ENCODE measurements at regions not wholly inside any gene's neighbourhood (a gene's known extent, or its start where the extent isn't known, plus 50 kb on each side); places are given as distances from the start of the nearest gene placed in this dataset.
A peak's percentile ranks its signal among the peaks of the same experiment; 100 is the strongest.

- no peak overlapping the region for H3K4me2 ChIP-seq (ENCODE audit: insufficient read depth, low read length, poor library complexity, severe bottlenecking)
- no peaks in the 10 kb centered on the region for H3K27me3 ChIP-seq (ENCODE audit: control insufficient read depth in 3 of 3, insufficient read depth in 3 of 3, low read depth in 1 of 3, low read length in 3 of 3)
- H4K91ac ChIP-seq (ENCODE audit: low read depth, low read length, poor library complexity), result no peak overlapping the region
- no peak overlapping the region for H3K9ac ChIP-seq (ENCODE audit: low read depth, low read length, poor library complexity)
- no peak overlapping the region for H2BK120ac ChIP-seq (ENCODE audit: low read depth, low read length)
- no peak overlapping the region for H2BK12ac ChIP-seq (ENCODE audit: low read length)
- H2AK5ac ChIP-seq (ENCODE audit: low read depth, low read length), result no peak overlapping the region
- H3K36me3 ChIP-seq (replicated peaks in 1 of 2; ENCODE audit: control insufficient read depth in 2 of 2, insufficient read depth in 2 of 2, low read length in 2 of 2), result no peaks in the 10 kb centered on the region
- no peak overlapping the region for H2AFZ ChIP-seq (ENCODE audit: low read length)
- H3K4me1 ChIP-seq (ENCODE audit: control insufficient read depth in 2 of 2, insufficient read depth in 1 of 2, low read depth in 1 of 2, low read length in 2 of 2), result peaks cover 0 to 3% of the 10 kb centered on the region in 2 donors
- no peak overlapping the region for H3K14ac ChIP-seq (ENCODE audit: low read length)
- H3K79me1 ChIP-seq (ENCODE audit: low read depth, low read length), result no peaks in the 10 kb centered on the region
- no peak overlapping the region for H3K27ac ChIP-seq (replicated peaks; ENCODE audit: low read length)
- H2BK15ac ChIP-seq (ENCODE audit: low read length), result no peak overlapping the region
- no peak for DNase-seq (ENCODE audit: low spot score)
- no peak overlapping the region for H3K18ac ChIP-seq (ENCODE audit: low read length)
- no peak overlapping the region for H2BK5ac ChIP-seq (ENCODE audit: low read length)
- H4K8ac ChIP-seq (ENCODE audit: low read depth, low read length), result no peak overlapping the region
- 100% methylated on average over 1 of the region's 1 CpG; no CpG with 5 or more reads in 1 of the 2 donors for WGBS, 2 donors (ENCODE audit: extremely low coverage in 2 of 2, insufficient read length in 2 of 2, insufficient replicate concordance in 1 of 2)
- no peak overlapping the region for H3K4ac ChIP-seq (ENCODE audit: low read length)
- no peak overlapping the region for H3K4me3 ChIP-seq (ENCODE audit: low read length in 2 of 2)
- H3K9me3 ChIP-seq (replicated peaks in 1 of 2; ENCODE audit: control insufficient read depth in 2 of 2, insufficient read depth in 1 of 2, low read depth in 1 of 2, low read length in 2 of 2), result peaks cover 0 to 2% of the 10 kb centered on the region in 2 donors
- H3K23ac ChIP-seq (ENCODE audit: low read depth, low read length, poor library complexity), result no peak overlapping the region
Measured at GRCh38 chr13:104632736-104633135, 1566.5 kb upstream of the SLC10A2 start.

GRCh38 chr13:104625201-104625600 lies 1559.0 kb upstream of the SLC10A2 start:
- no peaks in the 10 kb centered on the region for H3K9me3 ChIP-seq (replicated peaks in 1 of 2; ENCODE audit: control insufficient read depth in 2 of 2, insufficient read depth in 1 of 2, low read depth in 1 of 2, low read length in 2 of 2)
- H3K27ac ChIP-seq (replicated peaks; ENCODE audit: low read length), result no peak overlapping the region
- WGBS, 2 donors (ENCODE audit: extremely low coverage in 2 of 2, insufficient read length in 2 of 2, insufficient replicate concordance in 1 of 2), result no CpG with 5 or more reads among the region's 7 CpGs
- H3K36me3 ChIP-seq (replicated peaks in 1 of 2; ENCODE audit: control insufficient read depth in 2 of 2, insufficient read depth in 2 of 2, low read length in 2 of 2), result no peaks in the 10 kb centered on the region
- H2AFZ ChIP-seq (ENCODE audit: low read length), result peak overlapping the region; percentile 8
- H4K8ac ChIP-seq (ENCODE audit: low read depth, low read length), result no peak overlapping the region
- H3K23ac ChIP-seq (ENCODE audit: low read depth, low read length, poor library complexity), result no peak overlapping the region
- H3K9ac ChIP-seq (ENCODE audit: low read depth, low read length, poor library complexity), result no peak overlapping the region
- no peak overlapping the region for H3K4me3 ChIP-seq (ENCODE audit: low read length in 2 of 2)
- no peaks in the 10 kb centered on the region for H3K79me1 ChIP-seq (ENCODE audit: low read depth, low read length)
- DNase-seq (ENCODE audit: low spot score), result no peak
- no peak overlapping the region for H2BK5ac ChIP-seq (ENCODE audit: low read length)
- H4K91ac ChIP-seq (ENCODE audit: low read depth, low read length, poor library complexity), result no peak overlapping the region
- no peak overlapping the region for H2BK15ac ChIP-seq (ENCODE audit: low read length)
- no peak overlapping the region for H3K4ac ChIP-seq (ENCODE audit: low read length)
- no peaks in the 10 kb centered on the region for H3K27me3 ChIP-seq (ENCODE audit: control insufficient read depth in 3 of 3, insufficient read depth in 3 of 3, low read depth in 1 of 3, low read length in 3 of 3)
- H2AK5ac ChIP-seq (ENCODE audit: low read depth, low read length), result no peak overlapping the region
- H3K4me2 ChIP-seq (ENCODE audit: insufficient read depth, low read length, poor library complexity, severe bottlenecking), result no peak overlapping the region
- H2BK120ac ChIP-seq (ENCODE audit: low read depth, low read length), result no peak overlapping the region
- peaks cover 0 to 4% of the 10 kb centered on the region in 2 donors for H3K4me1 ChIP-seq (ENCODE audit: control insufficient read depth in 2 of 2, insufficient read depth in 1 of 2, low read depth in 1 of 2, low read length in 2 of 2)
- no peak overlapping the region for H3K14ac ChIP-seq (ENCODE audit: low read length)
- H2BK12ac ChIP-seq (ENCODE audit: low read length), result no peak overlapping the region
- H3K18ac ChIP-seq (ENCODE audit: low read length), result no peak overlapping the region

GRCh38 chr13:104616990-104617389 lies 1550.8 kb upstream of the SLC10A2 start:
- Histone ChIP-seq H3K79me1 (ENCODE audit: low read depth, low read length) (no peaks in the 10 kb centered on the region), H3K14ac (ENCODE audit: low read length) (no peak overlapping the region), H4K8ac (ENCODE audit: low read depth, low read length) (no peak overlapping the region), H3K9me3 (replicated peaks in 1 of 2; ENCODE audit: control insufficient read depth in 2 of 2, insufficient read depth in 1 of 2, low read depth in 1 of 2, low read length in 2 of 2) (peaks cover 6 to 20% of the 10 kb centered on the region in 2 donors), H3K27ac (replicated peaks; ENCODE audit: low read length) (no peak overlapping the region), H2BK12ac (ENCODE audit: low read length) (no peak overlapping the region), H2BK15ac (ENCODE audit: low read length) (no peak overlapping the region), H3K4ac (ENCODE audit: low read length) (no peak overlapping the region), H2AK5ac (ENCODE audit: low read depth, low read length) (no peak overlapping the region), H2AFZ (ENCODE audit: low read length) (no peak overlapping the region), H2BK5ac (ENCODE audit: low read length) (no peak overlapping the region), H3K9ac (ENCODE audit: low read depth, low read length, poor library complexity) (no peak overlapping the region), H3K18ac (ENCODE audit: low read length) (no peak overlapping the region), H3K4me2 (ENCODE audit: insufficient read depth, low read length, poor library complexity, severe bottlenecking) (no peak overlapping the region), H3K23ac (ENCODE audit: low read depth, low read length, poor library complexity) (no peak overlapping the region), H3K27me3 (ENCODE audit: control insufficient read depth in 3 of 3, insufficient read depth in 3 of 3, low read depth in 1 of 3, low read length in 3 of 3) (no peaks in the 10 kb centered on the region), H3K4me3 (ENCODE audit: low read length in 2 of 2) (no peak overlapping the region), H4K91ac (ENCODE audit: low read depth, low read length, poor library complexity) (no peak overlapping the region), H3K4me1 (ENCODE audit: control insufficient read depth in 2 of 2, insufficient read depth in 1 of 2, low read depth in 1 of 2, low read length in 2 of 2) (peaks cover 0 to 4% of the 10 kb centered on the region in 2 donors), H2BK120ac (ENCODE audit: low read depth, low read length) (no peak overlapping the region), H3K36me3 (replicated peaks in 1 of 2; ENCODE audit: control insufficient read depth in 2 of 2, insufficient read depth in 2 of 2, low read length in 2 of 2) (no peaks in the 10 kb centered on the region)
- no peak for DNase-seq (ENCODE audit: low spot score)
- WGBS, 2 donors (ENCODE audit: extremely low coverage in 2 of 2, insufficient read length in 2 of 2, insufficient replicate concordance in 1 of 2), result no CpG with 5 or more reads among the region's 3 CpGs

- no peak overlapping the region for H4K8ac ChIP-seq (ENCODE audit: low read depth, low read length)
- no CpG with 5 or more reads among the region's 7 CpGs for WGBS, 2 donors (ENCODE audit: extremely low coverage in 2 of 2, insufficient read length in 2 of 2, insufficient replicate concordance in 1 of 2)
- H3K18ac ChIP-seq (ENCODE audit: low read length), result no peak overlapping the region
- H4K91ac ChIP-seq (ENCODE audit: low read depth, low read length, poor library complexity), result no peak overlapping the region
- no peak overlapping the region for H3K4me3 ChIP-seq (ENCODE audit: low read length in 2 of 2)
- no peak overlapping the region for H3K14ac ChIP-seq (ENCODE audit: low read length)
- H3K4ac ChIP-seq (ENCODE audit: low read length), result no peak overlapping the region
- H3K79me1 ChIP-seq (ENCODE audit: low read depth, low read length), result no peaks in the 10 kb centered on the region
- H2BK120ac ChIP-seq (ENCODE audit: low read depth, low read length), result no peak overlapping the region
- H2AFZ ChIP-seq (ENCODE audit: low read length), result no peak overlapping the region
- no peaks in the 10 kb centered on the region for H3K36me3 ChIP-seq (replicated peaks in 1 of 2; ENCODE audit: control insufficient read depth in 2 of 2, insufficient read depth in 2 of 2, low read length in 2 of 2)
- no peaks in the 10 kb centered on the region for H3K27me3 ChIP-seq (ENCODE audit: control insufficient read depth in 3 of 3, insufficient read depth in 3 of 3, low read depth in 1 of 3, low read length in 3 of 3)
- no peak overlapping the region for H2BK12ac ChIP-seq (ENCODE audit: low read length)
- H3K4me2 ChIP-seq (ENCODE audit: insufficient read depth, low read length, poor library complexity, severe bottlenecking), result no peak overlapping the region
- H3K9ac ChIP-seq (ENCODE audit: low read depth, low read length, poor library complexity), result no peak overlapping the region
- H2BK5ac ChIP-seq (ENCODE audit: low read length), result no peak overlapping the region
- H3K27ac ChIP-seq (replicated peaks; ENCODE audit: low read length), result no peak overlapping the region
- no peak overlapping the region for H2AK5ac ChIP-seq (ENCODE audit: low read depth, low read length)
- H3K9me3 ChIP-seq (replicated peaks in 1 of 2; ENCODE audit: control insufficient read depth in 2 of 2, insufficient read depth in 1 of 2, low read depth in 1 of 2, low read length in 2 of 2), result peaks cover 6 to 21% of the 10 kb centered on the region in 2 donors
- peaks cover 0 to 4% of the 10 kb centered on the region in 2 donors for H3K4me1 ChIP-seq (ENCODE audit: control insufficient read depth in 2 of 2, insufficient read depth in 1 of 2, low read depth in 1 of 2, low read length in 2 of 2)
- H2BK15ac ChIP-seq (ENCODE audit: low read length), result no peak overlapping the region
- H3K23ac ChIP-seq (ENCODE audit: low read depth, low read length, poor library complexity), result no peak overlapping the region
- DNase-seq (ENCODE audit: low spot score), result no peak
Measured at GRCh38 chr13:104614361-104615145, 1548.3 kb upstream of the SLC10A2 start.

All from neuronal stem cell (in vitro differentiated cells).